NCI-H345 (cell line): ENCODE measurements at regions not wholly inside any gene's neighbourhood (a gene's known extent, or its start where the extent isn't known, plus 50 kb on each side); places are given as distances from the start of the nearest gene placed in this dataset.
"Not testable (repeated sequence)": the region's sequence is repeated elsewhere in the genome, so short reads cannot be mapped to it uniquely, and the experiment has no call there.

Source experiments
- DNase-seq: peaks from one replicate; lab custom pipeline; 2025; lab: John Stamatoyannopoulos, UW

GRCh38 chr5:57893926-57894325 is 411.3 kb upstream of the ACTBL2 start:
- DNase-seq, result no peak

- DNase-seq, result no peak
Observed at GRCh38 chr5:57891443-57891842, 408.8 kb upstream of the ACTBL2 start.

- no peak for DNase-seq
Observed at GRCh38 chr5:57889558-57889957, 406.9 kb upstream of the ACTBL2 start.

- peak; percentile 55 for DNase-seq
Observed at GRCh38 chr5:57887851-57888621, 405.4 kb upstream of the ACTBL2 start.

- DNase-seq, result no peak
Observed at GRCh38 chr5:57884346-57885102, 401.9 kb upstream of the ACTBL2 start.

- no peak for DNase-seq
Observed at GRCh38 chr5:57880216-57880615, 397.6 kb upstream of the ACTBL2 start.

- no peak for DNase-seq
Observed at GRCh38 chr5:57878301-57878722, 395.7 kb upstream of the ACTBL2 start.

- no peak for DNase-seq
Observed at GRCh38 chr5:57871496-57871895, 388.9 kb upstream of the ACTBL2 start.

GRCh38 chr5:57870267-57870666 is 387.7 kb upstream of the ACTBL2 start:
- DNase-seq, result not testable (repeated sequence)

GRCh38 chr5:57863661-57864060 is 381.1 kb upstream of the ACTBL2 start:
- DNase-seq, result no peak

GRCh38 chr5:57862942-57863341 is 380.3 kb upstream of the ACTBL2 start:
- DNase-seq, result no peak

GRCh38 chr5:57862471-57862911 is 379.9 kb upstream of the ACTBL2 start:
- peak; percentile 11 for DNase-seq

GRCh38 chr5:57859626-57860025 is 377.0 kb upstream of the ACTBL2 start:
- no peak for DNase-seq

GRCh38 chr5:57858905-57859304 is 376.3 kb upstream of the ACTBL2 start:
- DNase-seq, result no peak

- DNase-seq, result no peak
Observed at GRCh38 chr5:57857696-57858095, 375.1 kb upstream of the ACTBL2 start.

GRCh38 chr5:57855831-57856230 is 373.2 kb upstream of the ACTBL2 start:
- no peak for DNase-seq

GRCh38 chr5:57853929-57854697 is 371.5 kb upstream of the ACTBL2 start:
- DNase-seq, result no peak

- DNase-seq, result no peak
Observed at GRCh38 chr5:57850109-57850508, 367.5 kb upstream of the ACTBL2 start.

GRCh38 chr5:57845025-57845424 is 362.4 kb upstream of the ACTBL2 start:
- DNase-seq, result no peak

GRCh38 chr5:57844410-57844809 is 361.8 kb upstream of the ACTBL2 start:
- no peak for DNase-seq

- DNase-seq, result no peak
Observed at GRCh38 chr5:57843059-57843367, 360.4 kb upstream of the ACTBL2 start.

- no peak for DNase-seq
Observed at GRCh38 chr5:57842364-57843058, 359.9 kb upstream of the ACTBL2 start.
